RWPE2 (cell line): ENCODE measurements at regions not wholly inside any gene's neighbourhood (a gene's known extent, or its start where the extent isn't known, plus 50 kb on each side); places are given as distances from the start of the nearest gene placed in this dataset.

Experiments
- ATAC-seq: fragments of 200-7000 bp; cut with Tn5 transposase; 3 replicates; pipeline ENCODE4 v1.9.1; 2021; ENCODE audit warnings: low read depth
- DNase-seq: peaks from one replicate; pipeline ENCODE4 v3.0.0-alpha.2; 2020; ENCODE audit warnings: low spot score
- H3K27ac ChIP-seq: fragments of 450-650 bp; 2 replicates; pipeline ENCODE4 v1.5.1; 2017; ENCODE audit warnings: mild to moderate bottlenecking; ENCODE audit not compliant: poor library complexity, severe bottlenecking
- H3K27me3 ChIP-seq: fragments of 250-450 bp; sonication (Bioruptor Pico); 2 replicates; pipeline ENCODE4 v1.5.1; 2021; ENCODE audit warnings: mild to moderate bottlenecking, moderate library complexity; ENCODE audit not compliant: insufficient read depth, poor library complexity, severe bottlenecking
- H3K36me3 ChIP-seq: fragments of 250-450 bp; sonication (Bioruptor Pico); 2 replicates; pipeline ENCODE4 v1.5.1; 2020; ENCODE audit warnings: low read depth, mild to moderate bottlenecking, moderate library complexity
- H3K4me1 ChIP-seq: fragments of 250-450 bp; sonication (Bioruptor Pico); 2 replicates; pipeline ENCODE4 v1.5.1; 2021; ENCODE audit warnings: mild to moderate bottlenecking, moderate library complexity; ENCODE audit not compliant: insufficient read depth, poor library complexity, severe bottlenecking
- H3K4me3 ChIP-seq: fragments of 250-450 bp; sonication (Bioruptor Pico); 2 replicates; pipeline ENCODE4 v1.5.1; 2021; ENCODE audit warnings: mild to moderate bottlenecking, moderate library complexity; ENCODE audit not compliant: severe bottlenecking
- H3K9me3 ChIP-seq: fragments of 250-450 bp; sonication (Bioruptor Pico); 2 replicates; pipeline ENCODE4 v1.5.1; 2021; ENCODE audit warnings: mild to moderate bottlenecking, moderate library complexity; ENCODE audit not compliant: severe bottlenecking
- TF ChIP-seq, protein P1 (sequence below): fragments of 450-650 bp; IDR thresholded peaks from one replicate; pipeline ENCODE4 v1.5.1; 2017; ENCODE audit warnings: mild to moderate bottlenecking, moderate library complexity; ENCODE audit not compliant: poor library complexity, severe bottlenecking

DNA sequence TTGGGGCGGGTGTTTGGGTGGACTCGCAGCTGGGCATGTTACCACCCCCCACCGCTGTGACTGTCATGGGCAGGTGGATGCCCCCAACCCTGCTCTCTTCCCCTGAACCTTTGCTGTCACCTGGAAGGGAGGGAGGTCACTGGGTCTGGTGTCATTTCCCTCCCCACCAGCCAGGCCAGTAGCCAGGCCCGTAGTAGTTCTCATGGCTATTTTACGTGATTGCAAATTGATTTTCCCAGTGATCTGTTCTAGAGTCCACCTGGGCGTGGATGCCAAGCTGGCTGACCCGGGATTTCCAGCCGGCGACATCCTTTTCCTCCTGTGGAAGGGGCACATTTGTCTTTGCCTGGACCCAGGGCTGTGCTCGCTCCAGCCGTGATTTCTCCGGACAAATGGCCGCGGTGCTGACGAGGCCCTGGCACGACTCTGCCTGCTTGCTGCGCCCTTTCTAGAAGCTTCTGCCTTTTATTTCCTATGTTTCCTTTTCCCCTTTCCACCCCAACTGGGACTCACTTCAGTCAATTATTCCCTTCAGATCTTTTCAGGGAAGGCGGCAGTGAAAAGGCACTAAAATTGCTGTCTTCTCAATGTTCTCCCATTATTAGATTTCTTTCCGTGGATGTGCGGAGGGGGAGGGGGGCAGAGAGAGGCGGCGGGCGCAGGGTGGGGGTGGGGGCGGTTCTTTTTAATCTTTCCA, 226.9 kb upstream of the CIBAR2 start:
- Histone ChIP-seq H3K36me3 (no peaks in the 10 kb centered on the region), H3K4me1 (no peaks in the 10 kb centered on the region), H3K9me3 (no peaks in the 10 kb centered on the region), H3K4me3 (no peak overlapping the region), H3K27me3 (no peaks in the 10 kb centered on the region), H3K27ac (no peak overlapping the region)
- DNase-seq (no peak), ATAC-seq (no peak)
- TF ChIP-seq, protein P1, sequence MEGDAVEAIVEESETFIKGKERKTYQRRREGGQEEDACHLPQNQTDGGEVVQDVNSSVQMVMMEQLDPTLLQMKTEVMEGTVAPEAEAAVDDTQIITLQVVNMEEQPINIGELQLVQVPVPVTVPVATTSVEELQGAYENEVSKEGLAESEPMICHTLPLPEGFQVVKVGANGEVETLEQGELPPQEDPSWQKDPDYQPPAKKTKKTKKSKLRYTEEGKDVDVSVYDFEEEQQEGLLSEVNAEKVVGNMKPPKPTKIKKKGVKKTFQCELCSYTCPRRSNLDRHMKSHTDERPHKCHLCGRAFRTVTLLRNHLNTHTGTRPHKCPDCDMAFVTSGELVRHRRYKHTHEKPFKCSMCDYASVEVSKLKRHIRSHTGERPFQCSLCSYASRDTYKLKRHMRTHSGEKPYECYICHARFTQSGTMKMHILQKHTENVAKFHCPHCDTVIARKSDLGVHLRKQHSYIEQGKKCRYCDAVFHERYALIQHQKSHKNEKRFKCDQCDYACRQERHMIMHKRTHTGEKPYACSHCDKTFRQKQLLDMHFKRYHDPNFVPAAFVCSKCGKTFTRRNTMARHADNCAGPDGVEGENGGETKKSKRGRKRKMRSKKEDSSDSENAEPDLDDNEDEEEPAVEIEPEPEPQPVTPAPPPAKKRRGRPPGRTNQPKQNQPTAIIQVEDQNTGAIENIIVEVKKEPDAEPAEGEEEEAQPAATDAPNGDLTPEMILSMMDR = no peak

DNA sequence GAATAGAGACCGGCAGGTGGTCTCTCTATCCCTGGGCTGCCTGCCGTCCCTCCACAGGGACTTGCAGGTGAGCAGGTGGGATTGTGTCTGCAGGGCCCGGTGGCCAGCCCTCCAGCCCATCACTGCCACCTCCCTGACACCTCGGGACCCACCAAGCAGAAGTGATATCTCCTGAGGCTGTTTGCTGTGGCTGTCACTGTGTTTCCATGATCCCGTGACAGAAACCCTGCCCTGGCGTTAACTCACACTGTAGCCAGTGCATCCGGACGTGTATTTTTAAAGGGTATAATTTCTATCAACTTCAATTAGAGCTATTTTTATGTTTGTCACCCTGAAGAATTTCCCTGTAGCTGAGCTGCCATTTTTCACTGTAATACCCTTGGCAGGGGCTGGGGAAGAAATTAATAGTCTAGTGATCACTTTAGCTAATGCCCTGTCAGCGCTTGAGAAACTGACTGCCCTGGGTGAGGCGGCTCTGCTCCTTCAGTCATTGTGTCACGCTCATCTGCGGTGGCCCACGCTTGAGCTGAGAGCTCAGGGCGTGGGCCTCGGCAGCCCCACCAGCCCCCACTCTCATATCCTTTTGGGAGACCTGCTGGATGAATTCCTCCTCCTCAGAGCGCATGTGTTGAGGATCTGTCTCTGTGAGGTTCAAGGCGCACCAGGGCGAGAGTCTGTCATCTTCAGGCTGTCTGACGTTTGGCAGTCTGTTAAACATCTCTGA, 229.9 kb upstream of the CIBAR2 start:
- DNase-seq (no peak), ATAC-seq (no peak)
- H3K36me3 ChIP-seq = no peaks in the 10 kb centered on the region
- no peaks in the 10 kb centered on the region for H3K27me3 ChIP-seq
- no peaks in the 10 kb centered on the region for H3K4me1 ChIP-seq
- TF ChIP-seq, protein P1 = no peak
- H3K9me3 ChIP-seq = no peaks in the 10 kb centered on the region
- no peak overlapping the region for H3K4me3 ChIP-seq
- H3K27ac ChIP-seq = no peak overlapping the region

DNA sequence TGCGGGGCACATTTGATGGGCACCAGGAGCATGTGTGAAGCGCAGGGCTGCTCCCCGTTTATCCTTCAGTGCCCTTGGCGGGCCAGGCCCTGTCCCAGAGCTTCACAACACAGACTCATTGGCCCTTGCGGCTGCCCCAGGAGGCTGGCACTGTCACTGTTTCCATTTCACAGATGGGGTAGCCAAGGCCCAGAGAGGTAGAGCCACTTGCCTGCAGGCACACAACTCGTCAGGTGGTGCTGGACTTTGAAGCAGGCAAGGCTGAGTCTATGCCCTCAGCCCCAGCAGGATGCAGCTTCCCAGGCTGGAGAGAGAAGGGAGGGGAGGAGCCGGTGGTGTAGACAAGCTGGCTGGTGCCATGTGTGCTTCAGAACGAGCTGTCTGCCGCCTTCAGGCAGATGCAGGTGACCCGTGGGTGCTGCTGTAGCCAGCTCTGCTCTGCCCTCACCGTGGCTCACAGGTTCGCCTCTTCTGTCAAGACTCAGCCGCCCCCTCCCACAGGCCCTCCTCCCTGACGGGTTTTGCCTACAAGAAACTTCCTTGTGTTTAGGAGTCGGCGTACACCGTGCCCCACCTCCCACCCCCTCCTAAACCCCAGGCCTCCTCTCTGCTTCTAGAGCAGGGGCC, 232.3 kb upstream of the CIBAR2 start:
- H3K27ac ChIP-seq = no peak overlapping the region
- H3K27me3 ChIP-seq = no peaks in the 10 kb centered on the region
- ATAC-seq = no peak

DNA sequence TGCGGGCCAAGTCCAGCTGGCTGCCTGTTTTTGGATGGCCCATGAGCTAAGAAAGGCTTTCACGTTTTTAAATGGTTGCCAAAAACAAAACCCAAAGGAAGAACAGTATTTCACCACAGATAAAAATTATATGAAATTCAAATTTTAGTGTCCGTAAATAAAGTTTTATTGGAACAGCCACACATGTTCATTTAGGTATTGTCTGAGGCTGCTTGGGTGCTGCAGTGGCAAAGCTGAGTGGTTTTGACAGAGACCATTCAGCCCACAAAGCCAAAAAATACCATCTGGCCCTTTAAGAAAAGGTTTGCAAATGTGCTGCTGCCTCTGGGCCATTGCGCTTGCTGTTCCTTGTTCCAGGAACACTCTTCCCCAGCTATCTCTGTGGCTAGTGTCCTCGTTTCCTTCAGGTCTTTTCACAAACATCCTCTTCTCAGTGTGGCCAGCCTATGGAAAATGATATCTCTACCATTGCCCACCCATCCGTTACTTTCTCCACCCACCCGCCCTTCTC, 232.9 kb upstream of the CIBAR2 start:
- DNase-seq (no peak), ATAC-seq (no peak)
- TF ChIP-seq, protein P1 = no peak

More for the DNA sequence above, 232.3 kb upstream of the CIBAR2 start:
- no peak for DNase-seq
- TF ChIP-seq, protein P1 = no peak
- no peak overlapping the region for H3K4me3 ChIP-seq
- H3K36me3 ChIP-seq = no peaks in the 10 kb centered on the region
- no peaks in the 10 kb centered on the region for H3K9me3 ChIP-seq
- peaks cover 3% of the 10 kb centered on the region for H3K4me1 ChIP-seq

More for the DNA sequence above, 232.9 kb upstream of the CIBAR2 start:
- peaks cover 9% of the 10 kb centered on the region for H3K4me1 ChIP-seq
- no peaks in the 10 kb centered on the region for H3K27me3 ChIP-seq
- H3K4me3 ChIP-seq = no peak overlapping the region
- no peak overlapping the region for H3K27ac ChIP-seq
- no peaks in the 10 kb centered on the region for H3K36me3 ChIP-seq
- no peaks in the 10 kb centered on the region for H3K9me3 ChIP-seq
